Cardiac fibroblast (primary cell): ENCODE measurements at regions not wholly inside any gene's neighbourhood (a gene's known extent, or its start where the extent isn't known, plus 50 kb on each side); places are given as distances from the start of the nearest gene placed in this dataset.

Source experiments
- DNase-seq, 2 donors: peaks; one replicate each; pipeline versions ENCODE4 v3.0.0 to v3.0.0-alpha.2; 2010; ENCODE audit warnings: low read depth in 2 of 2
- H3K4me3 ChIP-seq, 2 donors: replicated peaks in 1 of 2; 1 replicate in 1 of 2; 2 replicates in 1 of 2; pipeline ENCODE4 v1.5.1; 2011; ENCODE audit warnings: low read depth in 2 of 2, low read length in 2 of 2, mild to moderate bottlenecking in 2 of 2, moderate library complexity in 1 of 2
- TF ChIP-seq, protein P1 (sequence below): IDR thresholded peaks from one replicate; pipeline ENCODE4 v1.5.1; 2011; ENCODE audit warnings: low read depth, mild to moderate bottlenecking, low read length, inconsistent platforms

- H3K4me3 ChIP-seq = no peak overlapping the region
- DNase-seq = no peak
- TF ChIP-seq, protein P1, sequence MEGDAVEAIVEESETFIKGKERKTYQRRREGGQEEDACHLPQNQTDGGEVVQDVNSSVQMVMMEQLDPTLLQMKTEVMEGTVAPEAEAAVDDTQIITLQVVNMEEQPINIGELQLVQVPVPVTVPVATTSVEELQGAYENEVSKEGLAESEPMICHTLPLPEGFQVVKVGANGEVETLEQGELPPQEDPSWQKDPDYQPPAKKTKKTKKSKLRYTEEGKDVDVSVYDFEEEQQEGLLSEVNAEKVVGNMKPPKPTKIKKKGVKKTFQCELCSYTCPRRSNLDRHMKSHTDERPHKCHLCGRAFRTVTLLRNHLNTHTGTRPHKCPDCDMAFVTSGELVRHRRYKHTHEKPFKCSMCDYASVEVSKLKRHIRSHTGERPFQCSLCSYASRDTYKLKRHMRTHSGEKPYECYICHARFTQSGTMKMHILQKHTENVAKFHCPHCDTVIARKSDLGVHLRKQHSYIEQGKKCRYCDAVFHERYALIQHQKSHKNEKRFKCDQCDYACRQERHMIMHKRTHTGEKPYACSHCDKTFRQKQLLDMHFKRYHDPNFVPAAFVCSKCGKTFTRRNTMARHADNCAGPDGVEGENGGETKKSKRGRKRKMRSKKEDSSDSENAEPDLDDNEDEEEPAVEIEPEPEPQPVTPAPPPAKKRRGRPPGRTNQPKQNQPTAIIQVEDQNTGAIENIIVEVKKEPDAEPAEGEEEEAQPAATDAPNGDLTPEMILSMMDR = no peak
These were observed 130.1 kb upstream of the BMP4 start for GRCh38 chr14:54086767-54087166.

GRCh38 chr14:54087376-54087775 is 130.8 kb upstream of the BMP4 start:
- H3K4me3 ChIP-seq = no peak overlapping the region
- DNase-seq = no peak
- TF ChIP-seq, protein P1 = no peak

DNA sequence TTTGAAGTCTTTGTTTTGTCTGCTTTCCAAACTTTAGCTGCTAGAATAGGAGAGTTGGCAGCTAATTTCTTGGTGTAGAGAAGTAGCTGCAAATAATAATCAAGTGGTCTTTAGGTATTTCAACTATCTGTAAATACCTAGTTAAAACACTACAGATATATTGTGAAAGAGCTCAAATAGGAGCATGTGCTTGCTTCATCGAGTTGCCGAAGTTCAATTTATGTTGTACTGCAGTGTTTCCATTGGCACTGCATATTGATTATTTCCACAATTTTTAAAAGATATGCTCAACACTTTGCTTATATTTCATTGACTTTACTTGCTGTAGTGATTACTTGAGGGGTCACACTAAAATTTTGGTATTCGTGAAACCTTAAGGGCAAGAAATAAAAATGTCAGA is 131.6 kb upstream of the BMP4 start:
- DNase-seq = no peak
- H3K4me3 ChIP-seq = no peak overlapping the region
- TF ChIP-seq, protein P1 = no peak

DNA sequence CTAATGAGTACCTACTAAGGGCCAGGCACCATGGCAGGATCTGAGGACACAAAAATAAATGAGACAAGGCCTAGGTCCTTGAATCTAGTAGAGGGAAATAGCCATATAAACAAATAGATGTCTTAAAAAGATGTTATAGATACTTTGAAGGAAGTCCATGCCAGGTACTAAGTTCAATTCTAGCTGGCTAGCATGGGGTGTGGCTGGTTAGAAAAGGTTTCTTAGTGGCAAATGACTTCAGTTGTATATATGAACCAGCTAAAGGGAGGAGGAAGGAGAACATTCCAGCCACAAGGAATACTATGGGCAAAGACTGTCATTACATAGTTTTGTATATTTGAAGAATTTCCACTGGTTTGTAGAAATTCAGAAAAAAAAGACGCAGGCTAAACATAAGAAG is 133.6 kb upstream of the BMP4 start:
- no peak for DNase-seq
- TF ChIP-seq, protein P1 = no peak
- H3K4me3 ChIP-seq = no peak overlapping the region

GRCh38 chr14:54094765-54095164 is 138.1 kb upstream of the BMP4 start:
- TF ChIP-seq, protein P1 = no peak
- no peak overlapping the region for H3K4me3 ChIP-seq
- DNase-seq = no peak

- TF ChIP-seq, protein P1 = no peak
- no peak overlapping the region for H3K4me3 ChIP-seq
- DNase-seq = no peak
These were observed 141.9 kb upstream of the BMP4 start for GRCh38 chr14:54098536-54098935.

DNA sequence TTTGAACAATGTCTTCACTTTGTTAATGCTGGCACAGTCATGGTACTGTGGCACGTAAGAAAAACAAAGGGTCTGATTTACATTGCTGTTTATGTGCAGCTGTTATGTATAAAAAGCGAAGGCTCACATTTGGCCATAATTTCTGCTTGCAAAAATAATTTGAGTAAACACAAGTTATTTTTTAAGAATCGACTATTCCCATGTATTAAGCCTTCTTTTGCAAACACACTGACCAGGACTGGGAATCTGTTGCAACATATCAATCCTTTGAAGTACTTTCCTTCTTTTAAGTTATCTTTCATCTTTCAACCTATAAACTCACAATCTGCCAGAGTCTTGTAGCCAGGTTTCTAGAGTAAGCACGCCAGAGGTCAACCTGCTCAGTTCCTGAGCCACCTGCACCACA is 145.4 kb upstream of the BMP4 start:
- no peak overlapping the region for H3K4me3 ChIP-seq
- TF ChIP-seq, protein P1 = no peak
- no peak for DNase-seq
